Fibroblast of lung (primary cell): ENCODE measurements at regions not wholly inside any gene's neighbourhood (a gene's known extent, or its start where the extent isn't known, plus 50 kb on each side); places are given as distances from the start of the nearest gene placed in this dataset.

Experiments
- CTCF ChIP-seq, 2 donors: IDR thresholded peaks in 1 of 2; conservative IDR thresholded peaks in 1 of 2; 1 replicate in 1 of 2; 2 replicates in 1 of 2; pipeline ENCODE4 v1.5.1; 2011 to 2012; ENCODE audit warnings: low read length in 2 of 2, control low read depth in 1 of 2, inconsistent platforms in 1 of 2, low read depth in 1 of 2, mild to moderate bottlenecking in 1 of 2
- EZH2 ChIP-seq: IDR thresholded peaks from 2 replicates; pipeline ENCODE4 v1.5.1; 2012; ENCODE audit warnings: low read length, control low read depth, mild to moderate bottlenecking; ENCODE audit errors: missing control alignments

- TF ChIP-seq CTCF (conservative IDR thresholded peaks at IDR 0.05 in 1 of 2, IDR thresholded peaks at IDR 0.05 in 1 of 2; ENCODE audit: low read depth in 1 of 2, low read length in 2 of 2) (no peak), EZH2 (no peak)
Measured at GRCh38 chr7:89958525-89959068, 195.7 kb upstream of the STEAP1 start.
